ENCODE measurements at regions not wholly inside any gene's neighbourhood (a gene's known extent, or its start where the extent isn't known, plus 50 kb on each side); places are given as distances from the start of the nearest gene placed in this dataset.

DNA sequence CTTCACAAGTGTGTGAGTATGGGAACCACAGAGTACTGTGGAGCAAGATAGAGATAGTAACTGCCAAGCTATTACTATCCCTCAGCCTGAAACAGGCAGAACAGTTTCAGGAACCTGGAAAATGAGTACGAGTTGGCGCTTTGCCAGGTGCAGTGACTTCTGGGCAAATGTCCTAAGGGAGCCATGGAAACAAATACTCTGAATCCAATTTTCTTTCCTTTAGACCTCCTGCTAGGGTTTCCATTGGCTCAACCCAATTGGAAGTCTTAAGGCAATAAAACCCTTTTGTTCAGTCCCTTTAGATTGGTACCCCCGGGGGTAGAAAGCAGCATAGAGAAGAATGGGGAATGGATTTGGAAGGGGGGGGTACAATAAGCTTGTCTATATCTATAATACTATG, 205.0 kb upstream of the EPHA7 start:
- H3K9me3 ChIP-seq, result no peaks in the 10 kb centered on the region
- DNase-seq, result no peak
- no peaks in the 10 kb centered on the region for H3K4me1 ChIP-seq
- no peak for TF ChIP-seq POLR2A (IDR thresholded peaks at IDR 0.05)
- TF ChIP-seq, protein P1, sequence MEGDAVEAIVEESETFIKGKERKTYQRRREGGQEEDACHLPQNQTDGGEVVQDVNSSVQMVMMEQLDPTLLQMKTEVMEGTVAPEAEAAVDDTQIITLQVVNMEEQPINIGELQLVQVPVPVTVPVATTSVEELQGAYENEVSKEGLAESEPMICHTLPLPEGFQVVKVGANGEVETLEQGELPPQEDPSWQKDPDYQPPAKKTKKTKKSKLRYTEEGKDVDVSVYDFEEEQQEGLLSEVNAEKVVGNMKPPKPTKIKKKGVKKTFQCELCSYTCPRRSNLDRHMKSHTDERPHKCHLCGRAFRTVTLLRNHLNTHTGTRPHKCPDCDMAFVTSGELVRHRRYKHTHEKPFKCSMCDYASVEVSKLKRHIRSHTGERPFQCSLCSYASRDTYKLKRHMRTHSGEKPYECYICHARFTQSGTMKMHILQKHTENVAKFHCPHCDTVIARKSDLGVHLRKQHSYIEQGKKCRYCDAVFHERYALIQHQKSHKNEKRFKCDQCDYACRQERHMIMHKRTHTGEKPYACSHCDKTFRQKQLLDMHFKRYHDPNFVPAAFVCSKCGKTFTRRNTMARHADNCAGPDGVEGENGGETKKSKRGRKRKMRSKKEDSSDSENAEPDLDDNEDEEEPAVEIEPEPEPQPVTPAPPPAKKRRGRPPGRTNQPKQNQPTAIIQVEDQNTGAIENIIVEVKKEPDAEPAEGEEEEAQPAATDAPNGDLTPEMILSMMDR (IDR thresholded peaks at IDR 0.05), result no peak
- no peak overlapping the region for H3K27ac ChIP-seq
- no peaks in the 10 kb centered on the region for H3K36me3 ChIP-seq
- H3K27me3 ChIP-seq, result no peaks in the 10 kb centered on the region
- H3K4me3 ChIP-seq, result no peak overlapping the region

DNA sequence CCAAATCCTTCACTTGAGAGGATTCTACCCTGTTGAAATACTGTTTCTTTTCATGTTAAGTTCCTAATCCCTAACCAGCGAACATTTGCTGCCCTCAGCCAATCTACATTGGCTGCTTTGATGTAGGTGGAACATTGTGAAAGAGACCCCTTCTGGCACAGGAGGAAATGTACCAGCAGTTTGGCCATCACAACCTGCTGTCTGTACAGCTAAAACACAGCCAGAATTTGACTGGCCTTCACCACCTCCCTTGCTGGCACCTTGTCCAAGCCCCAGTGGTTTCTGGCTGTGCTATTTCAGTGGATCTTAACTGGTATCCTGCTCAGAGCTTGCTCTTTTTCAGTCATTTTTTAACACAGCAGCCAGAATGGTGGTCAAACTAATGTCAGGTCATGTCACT, 202.1 kb upstream of the EPHA7 start:
- Histone ChIP-seq H3K4me1 (no peaks in the 10 kb centered on the region), H3K27ac (no peak overlapping the region), H3K36me3 (no peaks in the 10 kb centered on the region), H3K27me3 (no peaks in the 10 kb centered on the region), H3K9me3 (no peaks in the 10 kb centered on the region), H3K4me3 (no peak overlapping the region)
- TF ChIP-seq, protein P1 (IDR thresholded peaks at IDR 0.05), result no peak
- TF ChIP-seq POLR2A (IDR thresholded peaks at IDR 0.05), result no peak
- no peak for DNase-seq

DNA sequence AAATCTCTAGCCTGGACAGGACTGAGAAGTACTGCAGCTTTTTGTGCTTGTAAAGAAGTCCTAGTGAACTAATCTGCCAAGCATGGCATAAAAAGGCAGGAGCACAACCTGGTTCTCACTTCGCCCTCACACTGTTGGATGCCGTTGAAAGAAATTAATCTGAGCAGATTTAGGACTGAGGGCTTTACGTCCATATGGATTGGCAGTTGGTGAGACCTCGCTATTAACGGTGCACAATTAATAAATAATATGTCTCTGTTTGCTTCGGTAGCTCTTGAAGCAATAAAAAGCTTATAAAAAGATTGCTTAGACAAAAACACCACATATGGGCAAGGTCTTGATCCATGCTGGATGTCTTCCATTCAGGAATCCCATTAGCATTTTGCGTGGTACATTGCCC, 185.6 kb upstream of the EPHA7 start:
- TF ChIP-seq, protein P1 (IDR thresholded peaks at IDR 0.05), result no peak
- no peak for TF ChIP-seq POLR2A (IDR thresholded peaks at IDR 0.05)
- Histone ChIP-seq H3K4me3 (no peak overlapping the region), H3K27ac (no peak overlapping the region), H3K9me3 (no peaks in the 10 kb centered on the region), H3K36me3 (no peaks in the 10 kb centered on the region), H3K27me3 (no peaks in the 10 kb centered on the region), H3K4me1 (no peaks in the 10 kb centered on the region)
- no peak for DNase-seq

DNA sequence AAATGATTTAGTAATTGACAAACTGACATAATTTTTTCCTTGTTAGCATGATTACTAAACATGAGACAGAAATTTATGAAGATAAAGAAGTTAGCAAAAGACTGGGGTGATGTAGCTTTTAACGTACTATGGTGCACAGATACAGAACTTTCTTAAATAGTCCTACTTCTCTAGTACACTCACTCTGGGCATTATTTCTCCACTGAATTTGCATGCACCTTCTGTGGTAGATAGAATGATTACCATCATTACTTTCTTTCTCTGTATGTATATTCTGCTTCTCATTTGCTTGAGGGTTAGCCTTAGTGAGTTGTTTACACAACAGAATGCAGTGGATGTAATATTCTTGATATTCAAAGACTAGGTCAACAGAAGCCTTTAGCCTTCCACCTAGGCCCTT, 173.1 kb upstream of the EPHA7 start:
- Histone ChIP-seq H3K4me1 (no peaks in the 10 kb centered on the region), H3K9me3 (no peaks in the 10 kb centered on the region), H3K4me3 (no peak overlapping the region), H3K27ac (no peak overlapping the region), H3K27me3 (no peaks in the 10 kb centered on the region), H3K36me3 (no peaks in the 10 kb centered on the region)
- no peak for DNase-seq
- TF ChIP-seq, protein P1 (IDR thresholded peaks at IDR 0.05), result no peak
- TF ChIP-seq POLR2A (IDR thresholded peaks at IDR 0.05), result no peak

DNA sequence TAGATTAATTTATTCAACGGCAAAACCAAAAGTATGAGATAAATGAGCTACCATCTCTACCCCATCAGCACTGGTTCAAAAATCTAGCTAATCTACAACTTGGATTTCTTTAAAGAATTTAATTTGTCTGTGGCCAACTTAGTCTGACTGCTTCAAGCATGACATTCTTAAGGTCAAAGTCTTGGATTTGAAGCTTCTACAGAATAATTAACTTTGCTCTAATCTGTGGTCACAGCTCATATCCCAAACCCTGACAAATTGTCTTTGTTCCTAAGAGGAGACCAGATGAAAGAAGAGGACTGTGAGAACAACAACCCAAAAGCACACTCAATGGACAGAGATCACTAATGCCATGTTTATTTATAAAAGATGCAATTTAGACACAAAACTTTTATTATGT, 166.9 kb upstream of the EPHA7 start:
- Histone ChIP-seq H3K27me3 (no peaks in the 10 kb centered on the region), H3K9me3 (no peaks in the 10 kb centered on the region), H3K4me1 (no peaks in the 10 kb centered on the region), H3K36me3 (no peaks in the 10 kb centered on the region), H3K27ac (no peak overlapping the region), H3K4me3 (no peak overlapping the region)
- DNase-seq, result no peak
- TF ChIP-seq POLR2A (IDR thresholded peaks at IDR 0.05), result no peak
- TF ChIP-seq, protein P1 (IDR thresholded peaks at IDR 0.05), result no peak

DNA sequence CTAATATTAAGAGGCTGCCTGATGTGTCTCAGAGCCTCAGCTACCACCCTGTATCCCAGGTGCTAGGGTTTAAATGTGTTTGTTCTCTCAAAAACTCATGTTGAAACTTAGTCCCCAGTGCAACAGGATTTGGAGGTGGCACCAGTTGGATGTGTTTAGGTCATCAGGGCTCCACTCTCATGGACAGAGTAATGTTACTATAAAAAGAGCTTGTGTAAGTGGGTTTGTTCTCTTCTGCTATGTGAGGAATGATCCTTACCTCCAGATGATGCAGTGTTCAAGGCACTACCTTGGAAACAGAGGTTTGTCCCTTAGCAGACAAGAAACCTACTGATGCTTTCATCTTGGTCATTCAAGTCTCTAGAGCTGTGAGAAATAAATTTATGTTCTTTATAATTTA, 164.9 kb upstream of the EPHA7 start:
- H3K36me3 ChIP-seq, result no peaks in the 10 kb centered on the region
- no peak for TF ChIP-seq POLR2A (IDR thresholded peaks at IDR 0.05)
- TF ChIP-seq, protein P1 (IDR thresholded peaks at IDR 0.05), result no peak
- no peaks in the 10 kb centered on the region for H3K9me3 ChIP-seq
- no peak overlapping the region for H3K4me3 ChIP-seq
- no peak for DNase-seq
- no peaks in the 10 kb centered on the region for H3K4me1 ChIP-seq
- H3K27ac ChIP-seq, result no peak overlapping the region
- H3K27me3 ChIP-seq, result no peaks in the 10 kb centered on the region
